CD14-positive monocyte (primary cell): ENCODE measurements at regions not wholly inside any gene's neighbourhood (a gene's known extent, or its start where the extent isn't known, plus 50 kb on each side); places are given as distances from the start of the nearest gene placed in this dataset.

Source experiments
- DNase-seq, 3 donors: peaks; one replicate each; pipeline ENCODE4 v3.0.0-alpha.2; 2011 to 2022
- H2AFZ ChIP-seq: 2 replicates; pipeline ENCODE4 v1.6.0; 2012; ENCODE audit warnings: mild to moderate bottlenecking, low read depth, low read length, inconsistent platforms; ENCODE audit not compliant: insufficient read depth, poor library complexity, severe bottlenecking
- H3K27ac ChIP-seq, 2 donors: 1 replicate in 1 of 2; 2 replicates in 1 of 2; pipeline ENCODE4 v1.5.1; 2012 to 2013; ENCODE audit warnings: low read length in 2 of 2, control low read depth in 1 of 2, inconsistent platforms in 1 of 2, low read depth in 1 of 2, mild to moderate bottlenecking in 1 of 2
- H3K27me3 ChIP-seq, 2 donors: one replicate each; pipeline versions ENCODE4 v1.6.0 to v1.6.1; 2011 to 2013; ENCODE audit warnings: low read length in 2 of 2; ENCODE audit not compliant: control insufficient read depth in 2 of 2, insufficient read depth in 2 of 2
- H3K36me3 ChIP-seq, 2 donors: replicated peaks in 1 of 2; 1 replicate in 1 of 2; 2 replicates in 1 of 2; pipeline versions ENCODE4 v1.5.1 to v1.6.1; 2012 to 2013; ENCODE audit warnings: low read length in 2 of 2, control low read depth in 1 of 2, inconsistent platforms in 1 of 2, mild to moderate bottlenecking in 1 of 2; ENCODE audit not compliant: insufficient read depth in 2 of 2, control insufficient read depth in 1 of 2
- H3K4me1 ChIP-seq, 2 donors: 1 replicate in 1 of 2; 2 replicates in 1 of 2; pipeline versions ENCODE4 v1.5.1 to v1.6.1; 2012 to 2013; ENCODE audit warnings: low read length in 2 of 2, control low read depth in 1 of 2, inconsistent platforms in 1 of 2, mild to moderate bottlenecking in 1 of 2, moderate library complexity in 1 of 2; ENCODE audit not compliant: insufficient read depth in 2 of 2, control insufficient read depth in 1 of 2
- H3K4me2 ChIP-seq: replicated peaks from 2 replicates; pipeline ENCODE3; 2012; ENCODE audit warnings: low read length, moderate library complexity, mild to moderate bottlenecking; ENCODE audit not compliant: poor library complexity, severe bottlenecking; ENCODE audit errors: extremely low read depth
- H3K4me3 ChIP-seq, 3 experiments: fragments of 200-600 bp in 1 of 3; sonication (generic) in 1 of 3; replicated peaks in 1 of 3; 1 replicate in 2 of 3; 2 replicates in 1 of 3; pipeline ENCODE4 v1.5.1; 2011 to 2013; ENCODE audit warnings: low read length in 3 of 3, mild to moderate bottlenecking in 3 of 3, control low read depth in 2 of 3, low read depth in 2 of 3, inconsistent platforms in 1 of 3, moderate library complexity in 1 of 3
- H3K79me2 ChIP-seq: 2 replicates; pipeline ENCODE4 v1.6.0; 2012; ENCODE audit warnings: mild to moderate bottlenecking, control low read depth, inconsistent platforms, low read length, moderate library complexity; ENCODE audit not compliant: insufficient read depth
- H3K9ac ChIP-seq: 2 replicates; pipeline ENCODE4 v1.6.0; 2017; ENCODE audit warnings: low read length, mild to moderate bottlenecking; ENCODE audit not compliant: insufficient read depth, poor library complexity, severe bottlenecking
- H3K9me3 ChIP-seq, 2 donors: replicated peaks in 1 of 2; 1 replicate in 1 of 2; 2 replicates in 1 of 2; pipeline versions ENCODE4 v1.5.1 to v1.6.1; 2012 to 2013; ENCODE audit warnings: low read length in 2 of 2, control low read depth in 1 of 2; ENCODE audit not compliant: control insufficient read depth in 1 of 2, insufficient read depth in 1 of 2
- H4K20me1 ChIP-seq: 2 replicates; pipeline ENCODE4 v1.6.0; 2012; ENCODE audit warnings: mild to moderate bottlenecking, low read length, control low read depth, moderate library complexity; ENCODE audit not compliant: insufficient read depth
- H3K27ac Mint-ChIP-seq, 7 donors: one replicate each; pipeline ENCODE4 v1.8.0; 2020; ENCODE audit warnings: mild to moderate bottlenecking in 7 of 7, mixed read lengths in 7 of 7, moderate library complexity in 6 of 7, inconsistent platforms in 2 of 7
- H3K27me3 Mint-ChIP-seq, 3 donors: one replicate each; pipeline ENCODE4 v1.8.0; 2021 to 2022; ENCODE audit warnings: low read depth in 3 of 3, mild to moderate bottlenecking in 3 of 3, mixed read lengths in 3 of 3, moderate library complexity in 3 of 3, inconsistent platforms in 1 of 3
- H3K36me3 Mint-ChIP-seq, 2 donors: one replicate each; pipeline ENCODE4 v1.8.0; 2020; ENCODE audit warnings: mixed read lengths in 2 of 2, inconsistent platforms in 1 of 2, mild to moderate bottlenecking in 1 of 2
- H3K4me1 Mint-ChIP-seq: one replicate; pipeline ENCODE4 v1.8.0; 2020; ENCODE audit warnings: mild to moderate bottlenecking, mixed read lengths
- H3K4me3 Mint-ChIP-seq, 2 donors: one replicate each; pipeline ENCODE4 v1.8.0; 2020; ENCODE audit warnings: mild to moderate bottlenecking in 2 of 2, mixed read lengths in 2 of 2, moderate library complexity in 1 of 2
- H3K9me3 Mint-ChIP-seq, 7 donors: one replicate each; pipeline ENCODE4 v1.8.0; 2020 to 2022; ENCODE audit warnings: mixed read lengths in 7 of 7, mild to moderate bottlenecking in 6 of 7, moderate library complexity in 6 of 7, inconsistent platforms in 2 of 7
- CTCF ChIP-seq: fragments of 200-600 bp; IDR thresholded peaks from one replicate; pipeline ENCODE4 v1.8.0; 2022; ENCODE audit warnings: antibody characterized with exemption, mild to moderate bottlenecking
- WGBS: methylation state at CpG from one replicate; pipeline ENCODE4 v1.1.5; 2013; ENCODE audit warnings: missing lambda C conversion rate; ENCODE audit not compliant: insufficient coverage; 5-methylcytosine and 5-hydroxymethylcytosine counted together
- intact Hi-C, 2 donors: fragments of 100-400 bp; cut with micrococcal nuclease; formaldehyde crosslinking; loops; one replicate each; pipeline versions ENCODE4 v1.15.0 to v1.15.1; 2023

- no peaks in the 10 kb centered on the region for H3K79me2 ChIP-seq
- H3K4me3 Mint-ChIP-seq: no peak overlapping the region
- 90% methylated on average over 9 of the region's 12 CpGs for WGBS
Measured at GRCh38 chr20:57826666-57827287, 117.0 kb upstream of the PMEPA1 start.

GRCh38 chr20:57824909-57825308 lies 115.1 kb upstream of the PMEPA1 start:
- H3K9me3 Mint-ChIP-seq: no peaks in the 10 kb centered on the region
- H3K27ac ChIP-seq: no peak overlapping the region
- no peak overlapping the region for H3K27ac Mint-ChIP-seq
- no peaks in the 10 kb centered on the region for H3K36me3 ChIP-seq
- H3K27me3 Mint-ChIP-seq: peaks cover 1 to 12% (median 5%) of the 10 kb centered on the region in 3 donors
- no peak overlapping the region for H3K4me2 ChIP-seq
- no peak overlapping the region for H3K4me3 ChIP-seq
- no peaks in the 10 kb centered on the region for H3K4me1 Mint-ChIP-seq
- no peak overlapping the region for H3K9ac ChIP-seq
- H3K9me3 ChIP-seq: no peaks in the 10 kb centered on the region
- H4K20me1 ChIP-seq: no peaks in the 10 kb centered on the region
- intact Hi-C loops: no loop called here
- H3K4me1 ChIP-seq: no peaks in the 10 kb centered on the region
- WGBS: 100% methylated on average over 2 of the region's 6 CpGs
- no peaks in the 10 kb centered on the region for H3K79me2 ChIP-seq
- TF ChIP-seq CTCF: no peak
- no peaks in the 10 kb centered on the region for H3K36me3 Mint-ChIP-seq
- no peaks in the 10 kb centered on the region for H3K27me3 ChIP-seq
- no peak overlapping the region for H3K4me3 Mint-ChIP-seq
- no peak overlapping the region for H2AFZ ChIP-seq
- DNase-seq: no peak

More at GRCh38 chr20:57826666-57827287, 117.0 kb upstream of the PMEPA1 start:
- Histone ChIP-seq H3K9me3 (no peaks in the 10 kb centered on the region), H3K4me1 (no peaks in the 10 kb centered on the region), H3K9ac (no peak overlapping the region), H3K27ac (no peak overlapping the region), H4K20me1 (no peaks in the 10 kb centered on the region), H2AFZ (no peak overlapping the region), H3K4me3 (no peak overlapping the region), H3K27me3 (no peaks in the 10 kb centered on the region), H3K36me3 (no peaks in the 10 kb centered on the region), H3K4me2 (no peak overlapping the region)
- no peak overlapping the region for H3K27ac Mint-ChIP-seq
- DNase-seq: no peak
- intact Hi-C loops: no loop called here
- H3K4me1 Mint-ChIP-seq: no peaks in the 10 kb centered on the region
- no peak for TF ChIP-seq CTCF
- no peaks in the 10 kb centered on the region for H3K36me3 Mint-ChIP-seq
- no peaks in the 10 kb centered on the region for H3K9me3 Mint-ChIP-seq
- peaks cover 0 to 8% (median 5%) of the 10 kb centered on the region in 3 donors for H3K27me3 Mint-ChIP-seq
